ENCODE measurements at regions not wholly inside any gene's neighbourhood (a gene's known extent, or its start where the extent isn't known, plus 50 kb on each side); places are given as distances from the start of the nearest gene placed in this dataset.

GRCh38 chr11:38296211-38296776, 1698.3 kb upstream of the RAG2 start:
- no peak for TF ChIP-seq CTCF (IDR thresholded peaks at IDR 0.05)
- no peak for TF ChIP-seq TCF7L2 (IDR thresholded peaks at IDR 0.05; ENCODE audit: low read depth, low read length)
- TF ChIP-seq REST (IDR thresholded peaks at IDR 0.05; ENCODE audit: insufficient read depth in 1 of 2, low read depth in 2 of 2, low read length in 1 of 2) = no peak

All from Panc1 (cell line).